ENCODE measurements at regions not wholly inside any gene's neighbourhood (a gene's known extent, or its start where the extent isn't known, plus 50 kb on each side); places are given as distances from the start of the nearest gene placed in this dataset.

DNA sequence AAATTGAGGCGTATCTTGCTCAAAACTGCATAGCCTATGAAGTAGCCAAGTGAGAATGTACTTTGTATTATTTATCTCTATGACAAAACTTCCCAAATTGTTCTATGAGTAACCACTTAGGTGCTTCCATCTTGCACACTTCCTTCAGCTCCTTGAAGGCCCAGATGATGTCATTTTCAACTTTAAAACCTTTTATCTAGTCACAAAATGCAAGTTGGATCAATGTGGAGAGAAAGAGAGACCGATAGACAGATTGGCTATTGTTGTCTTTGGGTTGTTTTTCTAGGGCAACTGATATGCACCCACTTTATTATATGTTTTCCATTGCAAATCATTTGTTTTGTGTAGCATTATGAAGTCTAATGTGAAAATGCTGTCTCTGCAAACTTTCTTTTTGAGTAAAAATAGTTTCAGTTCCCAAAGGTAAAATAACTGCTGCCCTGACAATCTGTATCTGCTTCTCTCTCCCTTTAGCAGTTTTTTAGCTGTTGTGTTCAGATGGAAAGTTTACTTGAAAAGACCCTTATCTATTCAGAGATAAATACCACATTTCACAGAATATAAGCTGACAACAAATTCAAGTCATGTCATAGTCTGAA is 73.7 kb upstream of the CITED2 start (continued):
- TF ChIP-seq SMAD1 (IDR thresholded peaks at IDR 0.05; ENCODE audit: low read depth, low read length, partially characterized antibody) (no peak), ARHGAP35 (IDR thresholded peaks at IDR 0.05; ENCODE audit: partially characterized antibody) (no peak), GTF3C2 (IDR thresholded peaks at IDR 0.05; ENCODE audit: borderline replicate concordance, extremely low read depth, insufficient read length) (no peak), CREB1 (IDR thresholded peaks at IDR 0.05) (peak; percentile 55; the same call in 1 of the 2 replicates), CREB1 (CRISPR knock-in tag; IDR thresholded peaks at IDR 0.05) (no peak), CC2D1A (IDR thresholded peaks at IDR 0.05) (no peak), DDX20 (tag; IDR thresholded peaks at IDR 0.05; ENCODE audit: low read depth) (no peak), RB1 (IDR thresholded peaks at IDR 0.05; ENCODE audit: low read depth) (no peak), ZBTB40 (IDR thresholded peaks at IDR 0.05) (no peak), ZBTB40 (CRISPR knock-in tag; IDR thresholded peaks at IDR 0.05) (no peak), MCM2 (IDR thresholded peaks at IDR 0.05; ENCODE audit: low read depth) (no peak), ETV5 (CRISPR knock-in tag; IDR thresholded peaks at IDR 0.05; ENCODE audit: low read depth) (no peak), KDM4B (IDR thresholded peaks at IDR 0.05; ENCODE audit: borderline replicate concordance in 2 of 2, low read depth in 1 of 2) (no peak)
- TF ChIP-seq, protein P1, sequence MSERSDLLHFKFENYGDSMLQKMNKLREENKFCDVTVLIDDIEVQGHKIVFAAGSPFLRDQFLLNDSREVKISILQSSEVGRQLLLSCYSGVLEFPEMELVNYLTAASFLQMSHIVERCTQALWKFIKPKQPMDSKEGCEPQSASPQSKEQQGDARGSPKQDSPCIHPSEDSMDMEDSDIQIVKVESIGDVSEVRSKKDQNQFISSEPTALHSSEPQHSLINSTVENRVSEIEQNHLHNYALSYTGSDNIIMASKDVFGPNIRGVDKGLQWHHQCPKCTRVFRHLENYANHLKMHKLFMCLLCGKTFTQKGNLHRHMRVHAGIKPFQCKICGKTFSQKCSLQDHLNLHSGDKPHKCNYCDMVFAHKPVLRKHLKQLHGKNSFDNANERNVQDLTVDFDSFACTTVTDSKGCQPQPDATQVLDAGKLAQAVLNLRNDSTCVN (CRISPR knock-in tag; IDR thresholded peaks at IDR 0.05) = no peak

Measured in K562 (cell line).